Suprapubic skin (tissue), 3 donors: ENCODE measurements at regions not wholly inside any gene's neighbourhood (a gene's known extent, or its start where the extent isn't known, plus 50 kb on each side); places are given as distances from the start of the nearest gene placed in this dataset.
"Not testable (repeated sequence)": the region's sequence is repeated elsewhere in the genome, so short reads cannot be mapped to it uniquely, and the experiment has no call there.

Experiments used
- POLR2A ChIP-seq, 2 donors: fragments of 450-650 bp; IDR thresholded peaks; one replicate each; pipeline ENCODE4 v1.6.1; 2017; ENCODE audit warnings: antibody characterized with exemption in 2 of 2, mild to moderate bottlenecking in 2 of 2, moderate library complexity in 2 of 2
- TF ChIP-seq, protein P1 (sequence below), 2 donors: fragments of 200-600 bp in 1 of 2; fragments of 450-650 bp in 1 of 2; sonication (generic) in 1 of 2; IDR thresholded peaks; one replicate each; pipeline ENCODE4 v1.5.1; 2016 to 2019; ENCODE audit warnings: antibody characterized with exemption in 2 of 2, mild to moderate bottlenecking in 1 of 2, moderate library complexity in 1 of 2

DNA sequence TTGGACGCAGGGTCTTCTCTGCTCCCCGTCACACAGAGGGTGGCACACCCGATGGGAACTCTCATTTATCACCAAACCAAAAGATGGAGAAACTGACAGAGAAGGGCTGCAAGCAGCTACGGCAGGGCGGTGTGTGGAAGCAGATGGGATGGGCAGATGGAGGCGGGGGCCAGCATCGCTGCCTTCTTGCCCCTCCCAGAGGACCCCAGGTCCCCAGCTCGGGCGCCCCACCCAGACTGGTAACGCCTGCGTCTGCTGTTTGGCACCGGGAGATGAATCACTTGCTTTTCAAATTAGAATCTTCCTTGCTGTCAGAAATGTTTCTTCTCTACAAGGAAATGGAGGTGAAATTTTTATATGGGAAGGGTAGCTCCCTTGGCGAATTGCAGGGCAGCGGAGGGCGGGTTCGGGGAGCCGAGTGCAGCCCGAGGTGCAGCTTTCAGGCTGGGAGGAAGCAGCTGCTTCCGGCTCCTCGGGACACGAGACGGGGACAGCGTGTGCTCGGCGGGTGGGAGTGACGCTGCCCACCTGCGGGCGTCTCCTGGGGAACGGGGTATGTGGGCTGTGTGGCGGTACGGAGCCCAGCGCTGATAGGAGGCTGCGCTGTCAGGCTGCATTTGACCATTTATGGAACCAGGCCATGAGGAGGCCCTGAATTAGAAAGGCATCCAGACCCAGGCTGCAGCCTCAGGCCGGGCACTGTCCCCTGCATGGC is 4440.3 kb upstream of the TPTE start:
- TF ChIP-seq, protein P1, sequence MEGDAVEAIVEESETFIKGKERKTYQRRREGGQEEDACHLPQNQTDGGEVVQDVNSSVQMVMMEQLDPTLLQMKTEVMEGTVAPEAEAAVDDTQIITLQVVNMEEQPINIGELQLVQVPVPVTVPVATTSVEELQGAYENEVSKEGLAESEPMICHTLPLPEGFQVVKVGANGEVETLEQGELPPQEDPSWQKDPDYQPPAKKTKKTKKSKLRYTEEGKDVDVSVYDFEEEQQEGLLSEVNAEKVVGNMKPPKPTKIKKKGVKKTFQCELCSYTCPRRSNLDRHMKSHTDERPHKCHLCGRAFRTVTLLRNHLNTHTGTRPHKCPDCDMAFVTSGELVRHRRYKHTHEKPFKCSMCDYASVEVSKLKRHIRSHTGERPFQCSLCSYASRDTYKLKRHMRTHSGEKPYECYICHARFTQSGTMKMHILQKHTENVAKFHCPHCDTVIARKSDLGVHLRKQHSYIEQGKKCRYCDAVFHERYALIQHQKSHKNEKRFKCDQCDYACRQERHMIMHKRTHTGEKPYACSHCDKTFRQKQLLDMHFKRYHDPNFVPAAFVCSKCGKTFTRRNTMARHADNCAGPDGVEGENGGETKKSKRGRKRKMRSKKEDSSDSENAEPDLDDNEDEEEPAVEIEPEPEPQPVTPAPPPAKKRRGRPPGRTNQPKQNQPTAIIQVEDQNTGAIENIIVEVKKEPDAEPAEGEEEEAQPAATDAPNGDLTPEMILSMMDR (IDR thresholded peaks at IDR 0.05): not testable (repeated sequence)
- TF ChIP-seq POLR2A (IDR thresholded peaks at IDR 0.05): not testable (repeated sequence)
